H1 (cell line): ENCODE measurements at regions not wholly inside any gene's neighbourhood (a gene's known extent, or its start where the extent isn't known, plus 50 kb on each side); places are given as distances from the start of the nearest gene placed in this dataset.

Experiments used
- CTCF ChIA-PET: fragments of 300-600 bp; sonication (Branson Sonifier 250); formaldehyde crosslinking; loops from one replicate; lab custom pipeline; 2021; ENCODE audit not compliant: partially characterized antibody; lab: Charles Lee
- POLR2A ChIA-PET: fragments of 300-600 bp; sonication (Branson Sonifier 250); formaldehyde crosslinking; loops from one replicate; lab custom pipeline; 2021; ENCODE audit warnings: inconsistent platforms; ENCODE audit not compliant: partially characterized antibody; lab: Charles Lee
- DNase-seq, 2 experiments: peaks; one replicate each; pipeline versions ENCODE4 v3.0.0 to v3.0.0-alpha.2; 2010 to 2022; ENCODE audit warnings: low spot score in 2 of 2, low read depth in 1 of 2, mixed read lengths in 1 of 2
- FAIRE-seq: peaks from 2 replicates; lab custom pipeline; 2011; peaks lifted over from hg19 to GRCh38; lab: Jason Lieb, UNC
- H2AFZ ChIP-seq: 2 replicates; pipeline ENCODE4 v1.8.1; 2012; ENCODE audit warnings: low read length, inconsistent platforms
- H2AK5ac ChIP-seq: 2 replicates; pipeline ENCODE4 v1.6.1; 2013; ENCODE audit warnings: low read depth, low read length
- H2BK120ac ChIP-seq: replicated peaks from 2 replicates; pipeline ENCODE3; 2013; ENCODE audit warnings: low read depth, low read length, inconsistent platforms
- H2BK12ac ChIP-seq: 2 replicates; pipeline ENCODE4 v1.6.1; 2013; ENCODE audit warnings: low read depth, low read length
- H2BK15ac ChIP-seq: 2 replicates; pipeline ENCODE4 v1.6.1; 2013; ENCODE audit warnings: low read length
- H2BK20ac ChIP-seq: 2 replicates; pipeline ENCODE4 v1.6.1; 2013; ENCODE audit warnings: low read length
- H2BK5ac ChIP-seq: 2 replicates; pipeline ENCODE4 v1.6.1; 2013; ENCODE audit warnings: low read depth, low read length
- H3K14ac ChIP-seq: 2 replicates; pipeline ENCODE4 v1.6.1; 2013; ENCODE audit warnings: inconsistent platforms; ENCODE audit not compliant: insufficient read length
- H3K18ac ChIP-seq: 2 replicates; pipeline ENCODE4 v1.6.1; 2013; ENCODE audit warnings: low read length; ENCODE audit errors: extremely low read depth
- H3K23ac ChIP-seq: 2 replicates; pipeline ENCODE4 v1.6.1; 2013; ENCODE audit warnings: inconsistent platforms; ENCODE audit not compliant: insufficient read length
- H3K23me2 ChIP-seq: 2 replicates; pipeline ENCODE4 v1.6.1; 2013; ENCODE audit warnings: low read depth, low read length
- H3K27ac ChIP-seq: 2 replicates; pipeline ENCODE4 v1.6.1; 2011; ENCODE audit warnings: low read depth, low read length, inconsistent platforms
- H3K27me3 ChIP-seq, 4 experiments: replicated peaks in 1 of 4; 1 replicate in 1 of 4; 2 replicates in 3 of 4; pipeline versions ENCODE4 v1.6.1 to v1.8.1; 2011 to 2013; ENCODE audit warnings: low read length in 3 of 4, mild to moderate bottlenecking in 3 of 4, inconsistent platforms in 2 of 4, mixed read lengths in 2 of 4, moderate library complexity in 1 of 4; ENCODE audit not compliant: control insufficient read depth in 3 of 4, insufficient read depth in 3 of 4; ENCODE audit errors: extremely low read depth in 1 of 4
- H3K36me3 ChIP-seq, 4 experiments: 2 replicates each; pipeline versions ENCODE4 v1.6.1 to v1.8.1; 2011 to 2013; ENCODE audit warnings: mild to moderate bottlenecking in 4 of 4, low read length in 3 of 4, moderate library complexity in 2 of 4, control low read depth in 1 of 4, inconsistent platforms in 1 of 4; ENCODE audit not compliant: insufficient read depth in 4 of 4, control insufficient read depth in 2 of 4
- H3K4ac ChIP-seq: replicated peaks from 2 replicates; pipeline ENCODE3; 2013; ENCODE audit warnings: low read length, low read depth, mixed read lengths, inconsistent platforms; ENCODE audit not compliant: insufficient read length
- H3K4me1 ChIP-seq, 4 experiments: replicated peaks in 1 of 4; 1 replicate in 1 of 4; 2 replicates in 3 of 4; pipeline versions ENCODE4 v1.6.1 to v1.8.1; 2011 to 2013; ENCODE audit warnings: low read length in 3 of 4, inconsistent platforms in 2 of 4, mixed read lengths in 1 of 4; ENCODE audit not compliant: insufficient read depth in 4 of 4, control insufficient read depth in 3 of 4
- H3K4me2 ChIP-seq, 2 experiments: 2 replicates each; pipeline versions ENCODE4 v1.6.1 to v1.8.1; 2011 to 2013; ENCODE audit warnings: low read depth in 2 of 2, low read length in 2 of 2, control low read depth in 1 of 2, inconsistent platforms in 1 of 2, mild to moderate bottlenecking in 1 of 2; ENCODE audit not compliant: insufficient read depth in 1 of 2
- H3K4me3 ChIP-seq, 4 experiments: fragments of 200-600, 300-600 bp in 1 of 4; sonication (generic), shearing (Covaris generic), sonication (Bioruptor Twin) in 1 of 4; 2 replicates each; pipeline versions ENCODE4 v1.5.1 to v1.8.1; 2011 to 2016; ENCODE audit warnings: low read length in 4 of 4, low read depth in 3 of 4, control low read depth in 2 of 4, inconsistent platforms in 2 of 4, mild to moderate bottlenecking in 2 of 4, mixed read lengths in 1 of 4, moderate library complexity in 1 of 4; ENCODE audit not compliant: insufficient read depth in 2 of 4; ENCODE audit errors: extremely low read depth in 1 of 4
- H3K56ac ChIP-seq: replicated peaks from 2 replicates; pipeline ENCODE3; 2013; ENCODE audit warnings: low read depth, mild to moderate bottlenecking, mixed read lengths, low read length, inconsistent platforms; ENCODE audit not compliant: insufficient read length
- H3K79me1 ChIP-seq: 2 replicates; pipeline ENCODE4 v1.6.1; 2013; ENCODE audit warnings: low read depth, low read length, control low read depth
- H3K79me2 ChIP-seq, 2 experiments: 2 replicates each; pipeline versions ENCODE4 v1.6.1 to v1.8.1; 2012 to 2013; ENCODE audit warnings: low read length in 2 of 2, mild to moderate bottlenecking in 2 of 2, inconsistent platforms in 1 of 2; ENCODE audit not compliant: insufficient read depth in 2 of 2, control insufficient read depth in 1 of 2
- H3K9ac ChIP-seq, 4 experiments: replicated peaks in 1 of 4; 1 replicate in 1 of 4; 2 replicates in 3 of 4; pipeline versions ENCODE4 v1.6.1 to v1.8.1; 2011 to 2013; ENCODE audit warnings: low read depth in 3 of 4, low read length in 3 of 4, control low read depth in 2 of 4, mild to moderate bottlenecking in 2 of 4, moderate library complexity in 2 of 4, inconsistent platforms in 1 of 4; ENCODE audit errors: extremely low read depth in 1 of 4
- H3K9me3 ChIP-seq, 2 experiments: 2 replicates each; pipeline versions ENCODE4 v1.6.1 to v1.8.1; 2012 to 2013; ENCODE audit warnings: mild to moderate bottlenecking in 2 of 2, moderate library complexity in 2 of 2, control low read depth in 1 of 2, inconsistent platforms in 1 of 2, low read depth in 1 of 2, low read length in 1 of 2, mixed read lengths in 1 of 2; ENCODE audit not compliant: insufficient read depth in 2 of 2
- H4K20me1 ChIP-seq, 2 experiments: replicated peaks in 1 of 2; 2 replicates each; pipeline versions ENCODE3 to v1.8.1; 2011 to 2013; ENCODE audit warnings: inconsistent platforms in 2 of 2, low read length in 2 of 2, mild to moderate bottlenecking in 1 of 2; ENCODE audit not compliant: insufficient read depth in 2 of 2, control insufficient read depth in 1 of 2
- H4K5ac ChIP-seq: 2 replicates; pipeline ENCODE4 v1.6.1; 2013; ENCODE audit warnings: low read length, low read depth, mixed read lengths, inconsistent platforms; ENCODE audit not compliant: insufficient read length
- H4K8ac ChIP-seq: 2 replicates; pipeline ENCODE4 v1.8.0; 2013; ENCODE audit warnings: mild to moderate bottlenecking, moderate library complexity, low read length, inconsistent platforms; ENCODE audit not compliant: insufficient read depth; ENCODE audit errors: extremely low read depth
- H4K91ac ChIP-seq: replicated peaks from 2 replicates; pipeline ENCODE3; 2013; ENCODE audit warnings: low read length, mixed read lengths, inconsistent platforms; ENCODE audit not compliant: insufficient read length
- ATF3 ChIP-seq: IDR thresholded peaks from 2 replicates; pipeline ENCODE4 v1.6.1; 2011; ENCODE audit warnings: low read depth, mild to moderate bottlenecking, low read length; ENCODE audit not compliant: insufficient read depth
- CTCF ChIP-seq, 3 experiments: IDR thresholded peaks; 1 replicate in 2 of 3; 2 replicates in 1 of 3; pipeline versions ENCODE4 v1.5.1 to v1.6.1; 2011; ENCODE audit warnings: low read length in 3 of 3, mild to moderate bottlenecking in 3 of 3, inconsistent platforms in 2 of 3, low read depth in 1 of 3, moderate library complexity in 1 of 3; ENCODE audit not compliant: insufficient read depth in 1 of 3; ENCODE audit errors: control extremely low read depth in 1 of 3
- KDM5A ChIP-seq: fragments of 200-600 bp; IDR thresholded peaks from 2 replicates; pipeline ENCODE4 v1.7.1; 2012; ENCODE audit warnings: mild to moderate bottlenecking, low read length, inconsistent platforms, mixed read lengths
- NRF1 ChIP-seq: IDR thresholded peaks from 2 replicates; pipeline ENCODE4 v1.6.1; 2011; ENCODE audit warnings: mild to moderate bottlenecking, low read depth, low read length, improper control_type of control experiment
- RBBP5 ChIP-seq: IDR thresholded peaks from 2 replicates; pipeline ENCODE4 v1.7.1; 2012; ENCODE audit warnings: low read depth, mild to moderate bottlenecking, inconsistent platforms, low read length, moderate library complexity, borderline replicate concordance
- SIRT6 ChIP-seq: IDR thresholded peaks from one replicate; pipeline ENCODE4 v1.7.1; 2012; ENCODE audit warnings: low read length, inconsistent platforms
- TAF1 ChIP-seq: IDR thresholded peaks from 2 replicates; pipeline ENCODE4 v1.6.1; 2011; ENCODE audit warnings: mild to moderate bottlenecking, low read depth, low read length
- TBP ChIP-seq: IDR thresholded peaks from 2 replicates; pipeline ENCODE4 v1.6.1; 2011; ENCODE audit warnings: low read depth, low read length, improper control_type of control experiment
- WGBS, 2 experiments: shearing (Covaris generic) in 1 of 2; methylation state at CpG; one replicate each; pipeline versions ENCODE4 v1.1.6 to v1.1.7; 2013 to 2015; ENCODE audit warnings: low lambda C conversion rate in 2 of 2, mixed read lengths in 2 of 2, inconsistent platforms in 1 of 2, low coverage in 1 of 2, missing lambda C conversion rate in 1 of 2; ENCODE audit not compliant: insufficient replicate concordance in 2 of 2, insufficient coverage in 1 of 2, insufficient read length in 1 of 2; ENCODE audit errors: extremely low coverage in 1 of 2, missing lambda C conversion rate in 1 of 2; 5-methylcytosine and 5-hydroxymethylcytosine counted together

GRCh38 chr21:29991624-29992023 lies 51.8 kb upstream of the GRIK1 start:
- DNase-seq (no peak), FAIRE-seq (no peak)
- Histone ChIP-seq H2BK12ac (no peak overlapping the region), H3K4me2 (peak overlapping the region in 1 of 2 experiments; percentile 17; a peak in 1 of 4 replicates), H3K4ac (no peak overlapping the region), H3K18ac (no peak overlapping the region), H4K20me1 (no peaks in the 10 kb centered on the region), H3K9me3 (no peaks in the 10 kb centered on the region), H3K9ac (no peak overlapping the region), H4K91ac (no peak overlapping the region), H2AK5ac (no peak overlapping the region), H2BK15ac (no peak overlapping the region), H2BK20ac (no peak overlapping the region), H4K8ac (no peak overlapping the region), H3K27me3 (no peaks in the 10 kb centered on the region), H2BK5ac (no peak overlapping the region), H3K23ac (no peak overlapping the region), H3K14ac (no peak overlapping the region), H3K56ac (no peak overlapping the region), H3K23me2 (no peaks in the 10 kb centered on the region), H3K79me1 (no peaks in the 10 kb centered on the region), H3K4me3 (no peak overlapping the region), H3K36me3 (no peaks in the 10 kb centered on the region), H4K5ac (no peak overlapping the region), H3K27ac (no peak overlapping the region), H3K79me2 (no peaks in the 10 kb centered on the region), H3K4me1 (0 out of 7 replicates have a peak, but pooled peaks cover 0 to 3% (median 0%) of the 10 kb centered on the region in 4 experiments), H2BK120ac (no peak overlapping the region), H2AFZ (peak overlapping the region; percentile 100)
- no peak for TF ChIP-seq TAF1
- TF ChIP-seq ATF3 = no peak
- TF ChIP-seq KDM5A = no peak
- TF ChIP-seq RBBP5 = 0 out of 2 replicates have a peak, but pooled peaks have one; percentile 19
- TF ChIP-seq SIRT6 = no peak
- TF ChIP-seq CTCF (IDR thresholded peaks at IDR 0.05; ENCODE audit: control extremely low read depth in 1 of 3, insufficient read depth in 1 of 3, low read depth in 1 of 3, low read length in 3 of 3) = no peak
- no peak for TF ChIP-seq TBP
- no peak for TF ChIP-seq NRF1
- 38% methylated on average over 6 of the region's 6 CpGs; no CpG with 5 or more reads in 1 of the 2 experiments for whole genome bisulfite sequencing, 2 experiments
- CTCF ChIA-PET = no interaction called here
- POLR2A ChIA-PET = no interaction called here
